ENCODE measurements at regions not wholly inside any gene's neighbourhood (a gene's known extent, or its start where the extent isn't known, plus 50 kb on each side); places are given as distances from the start of the nearest gene placed in this dataset.
"Not testable (repeated sequence)": the region's sequence is repeated elsewhere in the genome, so short reads cannot be mapped to it uniquely, and the experiment has no call there.

- H3K36me3 Mint-ChIP-seq (ENCODE audit: insufficient read depth) = no peaks in the 10 kb centered on the region
- H3K9me3 Mint-ChIP-seq = peaks cover 0 to 4% of the 10 kb centered on the region in 2 donors
- no peak overlapping the region for H3K27ac Mint-ChIP-seq
- DNase-seq = no peak
- no peak for ATAC-seq (replicated peaks)
- no peaks in the 10 kb centered on the region for H3K4me1 Mint-ChIP-seq (ENCODE audit: low read depth in 2 of 2)
- no peaks in the 10 kb centered on the region for H3K27me3 Mint-ChIP-seq
- H3K4me3 Mint-ChIP-seq = no peak overlapping the region
Measured at GRCh38 chr3:81339040-81339845, 422.2 kb downstream of the GBE1 start.

GRCh38 chr3:81336470-81336869 lies 425.0 kb downstream of the GBE1 start:
- no peak for DNase-seq
- no peak for ATAC-seq (replicated peaks)
- Mint-ChIP-seq H3K36me3 (ENCODE audit: insufficient read depth) (no peaks in the 10 kb centered on the region), H3K4me1 (ENCODE audit: low read depth in 2 of 2) (no peaks in the 10 kb centered on the region), H3K27me3 (no peaks in the 10 kb centered on the region), H3K27ac (no peak overlapping the region), H3K9me3 (peaks cover 0 to 4% of the 10 kb centered on the region in 2 donors), H3K4me3 (no peak overlapping the region)

GRCh38 chr3:81329835-81330234 lies 431.6 kb downstream of the GBE1 start:
- not testable (repeated sequence) for ATAC-seq (replicated peaks); H3K36me3 Mint-ChIP-seq (ENCODE audit: insufficient read depth); DNase-seq; H3K4me3 Mint-ChIP-seq; H3K9me3 Mint-ChIP-seq; H3K4me1 Mint-ChIP-seq (ENCODE audit: low read depth in 2 of 2); H3K27me3 Mint-ChIP-seq; H3K27ac Mint-ChIP-seq

- peaks cover 5 to 10% of the 10 kb centered on the region in 2 donors for H3K9me3 Mint-ChIP-seq
- H3K4me3 Mint-ChIP-seq = no peak overlapping the region
- DNase-seq (no peak), ATAC-seq (replicated peaks) (no peak)
- H3K36me3 Mint-ChIP-seq (ENCODE audit: insufficient read depth) = no peaks in the 10 kb centered on the region
- H3K4me1 Mint-ChIP-seq (ENCODE audit: low read depth in 2 of 2) = no peaks in the 10 kb centered on the region
- H3K27ac Mint-ChIP-seq = no peak overlapping the region
- H3K27me3 Mint-ChIP-seq = no peaks in the 10 kb centered on the region
Measured at GRCh38 chr3:81326245-81326644, 435.2 kb downstream of the GBE1 start.

- no peak overlapping the region for H3K4me3 Mint-ChIP-seq
- H3K9me3 Mint-ChIP-seq = peaks cover 10 to 18% of the 10 kb centered on the region in 2 donors
- no peaks in the 10 kb centered on the region for H3K27me3 Mint-ChIP-seq
- DNase-seq (no peak), ATAC-seq (replicated peaks) (no peak)
- no peaks in the 10 kb centered on the region for H3K4me1 Mint-ChIP-seq (ENCODE audit: low read depth in 2 of 2)
- H3K36me3 Mint-ChIP-seq (ENCODE audit: insufficient read depth) = no peaks in the 10 kb centered on the region
- H3K27ac Mint-ChIP-seq = no peak overlapping the region
Measured at GRCh38 chr3:81320862-81321261, 440.6 kb downstream of the GBE1 start.

- Mint-ChIP-seq H3K4me3 (no peak overlapping the region), H3K27ac (no peak overlapping the region), H3K36me3 (ENCODE audit: insufficient read depth) (no peaks in the 10 kb centered on the region), H3K4me1 (ENCODE audit: low read depth in 2 of 2) (no peaks in the 10 kb centered on the region), H3K9me3 (peaks cover 6 to 18% of the 10 kb centered on the region in 2 donors), H3K27me3 (no peaks in the 10 kb centered on the region)
- no peak for ATAC-seq (replicated peaks)
- DNase-seq = no peak
Measured at GRCh38 chr3:81315030-81315429, 446.4 kb downstream of the GBE1 start.

- Mint-ChIP-seq H3K27me3 (no peaks in the 10 kb centered on the region), H3K27ac (no peak overlapping the region), H3K9me3 (peaks cover 4% of the 10 kb centered on the region in 2 donors), H3K36me3 (ENCODE audit: insufficient read depth) (no peaks in the 10 kb centered on the region), H3K4me3 (no peak overlapping the region), H3K4me1 (ENCODE audit: low read depth in 2 of 2) (no peaks in the 10 kb centered on the region)
- ATAC-seq (replicated peaks) = no peak
- no peak for DNase-seq
Measured at GRCh38 chr3:81311321-81311720, 450.1 kb downstream of the GBE1 start.

- Mint-ChIP-seq H3K9me3 (peaks cover 0 to 3% of the 10 kb centered on the region in 2 donors), H3K27me3 (no peaks in the 10 kb centered on the region), H3K27ac (no peak overlapping the region), H3K4me3 (no peak overlapping the region), H3K4me1 (ENCODE audit: low read depth in 2 of 2) (no peaks in the 10 kb centered on the region), H3K36me3 (ENCODE audit: insufficient read depth) (no peaks in the 10 kb centered on the region)
- DNase-seq (no peak), ATAC-seq (replicated peaks) (no peak)
Measured at GRCh38 chr3:81308306-81308705, 453.1 kb downstream of the GBE1 start.

GRCh38 chr3:81307221-81307620 lies 454.2 kb downstream of the GBE1 start:
- ATAC-seq (replicated peaks) = no peak
- DNase-seq = no peak
- peaks cover 0 to 3% of the 10 kb centered on the region in 2 donors for H3K9me3 Mint-ChIP-seq
- no peaks in the 10 kb centered on the region for H3K36me3 Mint-ChIP-seq (ENCODE audit: insufficient read depth)
- H3K27ac Mint-ChIP-seq = no peak overlapping the region
- no peak overlapping the region for H3K4me3 Mint-ChIP-seq
- H3K27me3 Mint-ChIP-seq = no peaks in the 10 kb centered on the region
- no peaks in the 10 kb centered on the region for H3K4me1 Mint-ChIP-seq (ENCODE audit: low read depth in 2 of 2)

GRCh38 chr3:81303321-81303720 lies 458.1 kb downstream of the GBE1 start:
- H3K4me1 Mint-ChIP-seq (ENCODE audit: low read depth in 2 of 2) = no peaks in the 10 kb centered on the region
- no peaks in the 10 kb centered on the region for H3K36me3 Mint-ChIP-seq (ENCODE audit: insufficient read depth)
- H3K27me3 Mint-ChIP-seq = no peaks in the 10 kb centered on the region
- ATAC-seq (replicated peaks) = no peak
- no peak for DNase-seq
- no peak overlapping the region for H3K27ac Mint-ChIP-seq
- H3K4me3 Mint-ChIP-seq = no peak overlapping the region
- peaks cover 5 to 9% of the 10 kb centered on the region in 2 donors for H3K9me3 Mint-ChIP-seq

- H3K27ac Mint-ChIP-seq = no peak overlapping the region
- peaks cover 6 to 9% of the 10 kb centered on the region in 2 donors for H3K9me3 Mint-ChIP-seq
- no peaks in the 10 kb centered on the region for H3K4me1 Mint-ChIP-seq (ENCODE audit: low read depth in 2 of 2)
- no peak overlapping the region for H3K4me3 Mint-ChIP-seq
- no peaks in the 10 kb centered on the region for H3K27me3 Mint-ChIP-seq
- no peaks in the 10 kb centered on the region for H3K36me3 Mint-ChIP-seq (ENCODE audit: insufficient read depth)
- DNase-seq (no peak), ATAC-seq (replicated peaks) (no peak)
Measured at GRCh38 chr3:81302045-81302444, 459.4 kb downstream of the GBE1 start.

- ATAC-seq (replicated peaks) = no peak
- H3K4me3 Mint-ChIP-seq = no peak overlapping the region
- no peaks in the 10 kb centered on the region for H3K4me1 Mint-ChIP-seq (ENCODE audit: low read depth in 2 of 2)
Measured at GRCh38 chr3:81301230-81301629, 460.2 kb downstream of the GBE1 start.

GRCh38 chr3:81300324-81300927 lies 461.0 kb downstream of the GBE1 start:
- H3K9me3 Mint-ChIP-seq = peaks cover 11 to 17% of the 10 kb centered on the region in 2 donors
- no peaks in the 10 kb centered on the region for H3K27me3 Mint-ChIP-seq
- no peaks in the 10 kb centered on the region for H3K36me3 Mint-ChIP-seq (ENCODE audit: insufficient read depth)
- no peak overlapping the region for H3K4me3 Mint-ChIP-seq
- H3K27ac Mint-ChIP-seq = no peak overlapping the region
- no peaks in the 10 kb centered on the region for H3K4me1 Mint-ChIP-seq (ENCODE audit: low read depth in 2 of 2)
- DNase-seq (no peak), ATAC-seq (replicated peaks) (no peak)

More at GRCh38 chr3:81301230-81301629, 460.2 kb downstream of the GBE1 start:
- Mint-ChIP-seq H3K27me3 (no peaks in the 10 kb centered on the region), H3K36me3 (ENCODE audit: insufficient read depth) (no peaks in the 10 kb centered on the region), H3K27ac (no peak overlapping the region), H3K9me3 (peaks cover 8 to 14% of the 10 kb centered on the region in 2 donors)
- DNase-seq = no peak

GRCh38 chr3:81299481-81299880 lies 462.0 kb downstream of the GBE1 start:
- H3K9me3 Mint-ChIP-seq = peaks cover 11 to 17% of the 10 kb centered on the region in 2 donors
- H3K27me3 Mint-ChIP-seq = no peaks in the 10 kb centered on the region
- no peak for ATAC-seq (replicated peaks)
- no peaks in the 10 kb centered on the region for H3K4me1 Mint-ChIP-seq (ENCODE audit: low read depth in 2 of 2)
- H3K27ac Mint-ChIP-seq = no peak overlapping the region
- H3K36me3 Mint-ChIP-seq (ENCODE audit: insufficient read depth) = no peaks in the 10 kb centered on the region
- H3K4me3 Mint-ChIP-seq = no peak overlapping the region
- DNase-seq = no peak

All from effector memory CD8-positive, alpha-beta T cell (primary cell).